ENCODE measurements at regions not wholly inside any gene's neighbourhood (a gene's known extent, or its start where the extent isn't known, plus 50 kb on each side); places are given as distances from the start of the nearest gene placed in this dataset.

DNA sequence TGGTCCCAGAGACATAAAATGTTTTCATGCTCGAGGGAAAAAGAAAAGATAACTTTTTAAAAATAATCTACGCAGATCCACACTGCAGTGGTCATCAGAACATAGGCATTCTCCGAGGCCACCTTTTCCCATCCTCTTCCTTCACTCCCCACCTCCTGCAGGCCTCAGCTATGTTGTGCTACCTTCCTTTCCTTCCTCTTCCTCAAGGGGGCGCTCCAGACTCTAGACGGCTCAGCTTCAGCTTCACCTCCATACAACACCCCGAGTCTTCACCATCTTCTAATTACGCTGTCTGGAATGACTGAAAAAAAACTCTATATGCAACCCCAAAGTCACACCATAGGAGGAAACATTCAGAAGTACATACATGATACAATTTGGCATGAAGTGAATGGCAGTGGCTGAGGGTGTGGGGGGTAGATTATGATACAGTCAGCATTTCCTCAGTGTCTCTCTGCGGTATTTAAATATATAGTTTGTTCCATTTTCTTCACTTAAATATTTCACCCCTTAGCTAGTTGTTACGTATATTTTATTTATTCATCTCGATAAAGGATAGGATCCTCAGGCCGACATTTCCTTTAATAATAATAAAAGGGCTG lies 583.6 kb downstream of the IRS1 start:
- TF ChIP-seq, protein P1, sequence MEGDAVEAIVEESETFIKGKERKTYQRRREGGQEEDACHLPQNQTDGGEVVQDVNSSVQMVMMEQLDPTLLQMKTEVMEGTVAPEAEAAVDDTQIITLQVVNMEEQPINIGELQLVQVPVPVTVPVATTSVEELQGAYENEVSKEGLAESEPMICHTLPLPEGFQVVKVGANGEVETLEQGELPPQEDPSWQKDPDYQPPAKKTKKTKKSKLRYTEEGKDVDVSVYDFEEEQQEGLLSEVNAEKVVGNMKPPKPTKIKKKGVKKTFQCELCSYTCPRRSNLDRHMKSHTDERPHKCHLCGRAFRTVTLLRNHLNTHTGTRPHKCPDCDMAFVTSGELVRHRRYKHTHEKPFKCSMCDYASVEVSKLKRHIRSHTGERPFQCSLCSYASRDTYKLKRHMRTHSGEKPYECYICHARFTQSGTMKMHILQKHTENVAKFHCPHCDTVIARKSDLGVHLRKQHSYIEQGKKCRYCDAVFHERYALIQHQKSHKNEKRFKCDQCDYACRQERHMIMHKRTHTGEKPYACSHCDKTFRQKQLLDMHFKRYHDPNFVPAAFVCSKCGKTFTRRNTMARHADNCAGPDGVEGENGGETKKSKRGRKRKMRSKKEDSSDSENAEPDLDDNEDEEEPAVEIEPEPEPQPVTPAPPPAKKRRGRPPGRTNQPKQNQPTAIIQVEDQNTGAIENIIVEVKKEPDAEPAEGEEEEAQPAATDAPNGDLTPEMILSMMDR (IDR thresholded peaks at IDR 0.05; ENCODE audit: low read length, missing control alignments): peak; percentile 73
- no peak overlapping the region for H3K4me3 ChIP-seq (replicated peaks; ENCODE audit: low read depth, low read length)
- peak; percentile 62 for DNase-seq (ENCODE audit: low read depth)

DNA sequence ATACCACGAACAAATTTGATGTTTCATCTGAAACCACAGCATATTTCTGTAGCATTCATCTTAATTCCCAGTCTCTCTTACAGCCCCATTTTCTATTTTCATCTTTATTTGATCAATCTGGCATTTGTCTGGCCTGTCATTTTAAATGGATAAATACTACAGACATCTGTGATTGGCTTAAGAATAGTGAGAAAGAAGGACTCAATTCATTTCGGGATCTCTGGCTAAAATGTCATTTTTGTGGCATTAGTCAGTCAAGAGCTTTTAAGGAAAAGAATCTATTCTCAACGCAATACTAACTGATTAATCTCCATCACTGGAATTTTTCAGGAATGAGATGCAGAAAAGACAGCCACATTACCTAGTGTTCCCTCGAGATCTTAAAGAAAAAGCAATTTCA lies 585.9 kb downstream of the IRS1 start:
- TF ChIP-seq, protein P1 (IDR thresholded peaks at IDR 0.05; ENCODE audit: low read length, missing control alignments): no peak
- DNase-seq (ENCODE audit: low read depth): peak; percentile 82
- H3K4me3 ChIP-seq (replicated peaks; ENCODE audit: low read depth, low read length): no peak overlapping the region

DNA sequence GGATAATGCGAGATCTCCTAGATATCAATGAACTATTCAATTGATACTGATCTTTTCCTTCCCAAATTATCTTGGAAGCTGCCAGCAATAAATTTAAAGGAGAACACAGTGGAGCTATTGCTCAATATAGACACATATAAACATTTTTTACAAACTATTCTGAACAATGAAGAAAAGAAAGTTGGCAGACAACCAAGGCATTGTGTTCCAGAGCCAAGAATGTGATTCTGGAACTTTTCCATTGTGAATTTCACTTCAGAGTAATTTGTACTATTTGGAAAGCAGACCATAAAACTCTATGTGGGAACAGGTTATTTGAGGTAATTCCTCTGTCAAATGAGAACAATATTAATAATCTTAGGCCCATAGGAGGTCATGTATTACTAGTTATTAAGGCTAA lies 588.2 kb downstream of the IRS1 start:
- TF ChIP-seq, protein P1 (IDR thresholded peaks at IDR 0.05; ENCODE audit: low read length, missing control alignments): no peak
- DNase-seq (ENCODE audit: low read depth): peak; percentile 98
- H3K4me3 ChIP-seq (replicated peaks; ENCODE audit: low read depth, low read length): no peak overlapping the region

DNA sequence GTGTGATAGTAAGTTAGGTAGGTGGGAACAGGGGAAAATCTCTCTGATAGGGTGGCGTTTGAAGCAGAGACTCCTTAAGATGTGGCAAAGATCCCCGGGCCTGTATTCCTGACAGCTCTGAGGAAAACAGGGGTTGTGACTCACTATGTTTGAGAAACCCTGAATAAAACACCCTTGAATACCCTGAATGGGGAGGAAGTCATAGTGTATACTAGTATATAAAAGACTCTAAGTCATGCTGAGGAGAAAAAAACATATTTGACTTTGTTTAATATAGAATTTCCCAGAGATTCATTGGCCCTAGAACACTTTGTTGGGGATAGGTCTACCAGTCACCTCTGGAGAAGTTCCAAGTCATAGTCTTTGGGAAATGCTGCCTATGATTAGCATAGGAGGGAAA lies 590.9 kb downstream of the IRS1 start:
- DNase-seq (ENCODE audit: low read depth): peak; percentile 79
- H3K4me3 ChIP-seq (replicated peaks; ENCODE audit: low read depth, low read length): no peak overlapping the region

DNA sequence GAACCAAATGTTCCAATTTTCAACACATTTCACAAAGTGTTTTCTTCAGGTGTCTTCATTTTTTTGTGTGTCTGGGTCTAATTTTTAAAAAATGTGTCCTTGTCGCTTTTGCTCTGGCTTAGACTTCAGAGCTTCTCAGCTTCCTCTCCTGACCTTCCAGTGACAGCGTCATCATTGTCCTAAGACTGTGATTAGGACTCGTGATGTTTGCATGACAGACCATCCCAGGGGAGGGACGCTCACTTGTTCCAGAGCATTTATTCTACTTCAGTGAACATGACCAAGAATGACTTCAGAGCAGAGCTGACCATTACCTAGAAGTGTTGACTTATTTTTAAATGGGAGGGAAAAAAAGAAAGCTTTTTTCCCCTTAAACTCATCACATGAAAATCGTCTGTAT lies 591.9 kb downstream of the IRS1 start:
- DNase-seq (ENCODE audit: low read depth): no peak
- TF ChIP-seq, protein P1 (IDR thresholded peaks at IDR 0.05; ENCODE audit: low read length, missing control alignments): no peak

More for the DNA sequence above, 590.9 kb downstream of the IRS1 start:
- TF ChIP-seq, protein P1 (IDR thresholded peaks at IDR 0.05; ENCODE audit: low read length, missing control alignments): no peak

DNA sequence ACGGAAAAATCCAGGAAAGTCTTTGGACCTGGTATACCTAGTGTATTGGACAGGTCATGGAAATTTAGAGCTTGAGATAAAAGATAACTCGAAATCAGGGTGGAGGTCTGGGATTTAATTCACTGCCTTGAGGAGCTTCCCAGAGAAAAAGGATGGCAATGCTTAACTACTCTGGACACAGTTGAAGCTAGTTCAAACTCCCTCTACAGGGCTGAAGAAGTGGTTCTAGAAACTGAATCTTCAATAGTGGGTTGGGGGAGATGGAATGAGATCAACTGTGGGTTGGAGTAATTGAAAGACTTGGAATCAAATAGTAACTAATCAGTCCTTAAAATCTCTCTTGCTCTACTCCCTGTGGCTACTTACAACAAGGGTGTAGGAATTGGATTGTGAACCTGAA lies 600.1 kb downstream of the IRS1 start:
- TF ChIP-seq, protein P1 (IDR thresholded peaks at IDR 0.05; ENCODE audit: low read length, missing control alignments): no peak
- DNase-seq (ENCODE audit: low read depth): no peak

More for the DNA sequence above, 591.9 kb downstream of the IRS1 start:
- H3K4me3 ChIP-seq (replicated peaks; ENCODE audit: low read depth, low read length): no peak overlapping the region

DNA sequence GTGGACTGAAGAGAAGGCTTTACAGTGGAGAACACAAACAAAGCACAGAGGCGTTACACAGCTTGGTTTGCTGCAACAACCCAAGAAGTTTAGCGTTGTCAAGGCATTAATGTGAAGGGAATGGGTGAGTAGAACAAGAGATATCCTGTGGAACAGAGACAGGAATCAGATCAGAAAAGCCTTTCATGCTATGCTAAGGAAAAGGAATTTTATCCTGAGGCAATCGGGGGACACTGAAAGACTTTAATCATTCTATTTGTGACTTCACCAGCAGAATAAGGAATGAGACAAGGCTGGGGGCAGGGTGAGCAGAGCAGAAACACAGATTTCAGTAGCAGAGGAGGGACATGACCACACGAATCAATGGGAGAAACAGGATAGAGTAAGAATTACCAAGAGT lies 600.7 kb downstream of the IRS1 start:
- TF ChIP-seq, protein P1 (IDR thresholded peaks at IDR 0.05; ENCODE audit: low read length, missing control alignments): no peak
- no peak overlapping the region for H3K4me3 ChIP-seq (replicated peaks; ENCODE audit: low read depth, low read length)
- DNase-seq (ENCODE audit: low read depth): no peak

More for the DNA sequence above, 600.1 kb downstream of the IRS1 start:
- H3K4me3 ChIP-seq (replicated peaks; ENCODE audit: low read depth, low read length): no peak overlapping the region

Measured in fibroblast of pulmonary artery (primary cell).